Right lobe of liver (tissue), 6 donors: ENCODE measurements at regions not wholly inside any gene's neighbourhood (a gene's known extent, or its start where the extent isn't known, plus 50 kb on each side); places are given as distances from the start of the nearest gene placed in this dataset.

Source experiments
- ATAC-seq, 4 donors: fragments of 200-7000 bp; cut with Tn5 transposase; one replicate each; pipeline ENCODE4 v1.9.1; 2020; ENCODE audit warnings: mild to moderate bottlenecking in 4 of 4, moderate library complexity in 4 of 4
- DNase-seq, 3 donors: peaks; one replicate each; pipeline ENCODE4 v3.0.0-alpha.2; 2020
- H3K27ac ChIP-seq, 3 donors: fragments of 200-600 bp; one replicate each; pipeline ENCODE4 v1.8.0; 2022
- H3K27me3 ChIP-seq, 2 donors: fragments of 200-600 bp; one replicate each; pipeline ENCODE4 v1.8.0; 2022
- H3K36me3 ChIP-seq, 4 donors: fragments of 200-600 bp; sonication (generic) in 1 of 4; one replicate each; pipeline versions ENCODE4 v1.5.1 to v1.8.0; 2017 to 2022; ENCODE audit warnings: control low read depth in 1 of 4
- H3K4me1 ChIP-seq, 4 donors: fragments of 200-600 bp; sonication (generic) in 1 of 4; one replicate each; pipeline versions ENCODE4 v1.5.1 to v1.8.0; 2017 to 2022; ENCODE audit warnings: control low read depth in 1 of 4
- H3K4me3 ChIP-seq, 3 donors: fragments of 200-600 bp; one replicate each; pipeline ENCODE4 v1.8.0; 2022
- H3K9me3 ChIP-seq, 4 donors: fragments of 200-600 bp; sonication (generic) in 1 of 4; one replicate each; pipeline versions ENCODE4 v1.5.1 to v1.8.0; 2017 to 2022; ENCODE audit warnings: control low read depth in 1 of 4
- POLR2A ChIP-seq: fragments of 450-650 bp; IDR thresholded peaks from one replicate; pipeline ENCODE4 v1.6.1; 2017; ENCODE audit warnings: antibody characterized with exemption, mild to moderate bottlenecking
- WGBS: methylation state at CpG from one replicate; pipeline ENCODE4 v1.1.6; 2018; ENCODE audit warnings: low coverage, low lambda C conversion rate; ENCODE audit not compliant: insufficient coverage; ENCODE audit errors: missing lambda C conversion rate; 5-methylcytosine and 5-hydroxymethylcytosine counted together
- intact Hi-C, 2 donors: fragments of 100-400 bp; cut with DNase I; formaldehyde crosslinking; loops; one replicate each; pipeline versions ENCODE4 v1.11.2 to v1.14.1; 2022
- TF ChIP-seq, protein P1 (sequence below), 4 donors: fragments of 200-600 bp in 3 of 4; fragments of 450-650 bp in 1 of 4; IDR thresholded peaks; one replicate each; pipeline versions ENCODE4 v1.5.1 to v1.8.0; 2016 to 2022; ENCODE audit warnings: antibody characterized with exemption in 4 of 4, mild to moderate bottlenecking in 2 of 4
- donor health status: DM: no; HTN: yes; CAD: no.
- donor health status: DM: no; HTN: no; CAD: no.
- donor health status: DM: no; HTN: no; CAD: no.
- donor health status: DM: no; HTN: yes; CAD: no.
- donor health status: DM: no; HTN: yes; CAD: no.

DNA sequence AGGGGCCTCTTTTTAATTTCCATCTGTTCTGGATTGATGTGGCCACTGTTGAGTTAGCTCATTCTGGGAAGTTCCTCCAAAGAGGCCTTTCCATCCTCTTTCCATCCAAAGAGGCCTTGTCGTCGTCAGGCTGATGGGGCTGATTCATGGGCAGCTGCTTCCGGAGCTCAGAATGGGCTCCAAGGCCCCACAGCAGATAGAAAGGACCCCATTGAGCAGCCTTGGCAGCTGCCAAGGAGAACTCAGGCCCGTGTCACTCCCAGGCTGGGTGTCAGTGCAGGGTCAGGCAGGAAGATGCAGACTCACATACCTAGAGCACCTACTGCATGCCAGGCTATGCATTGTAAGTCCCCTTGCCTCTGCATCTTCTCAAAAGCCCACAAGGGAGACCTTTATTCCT is 524.1 kb downstream of the MIAT start:
- H3K27ac ChIP-seq, result no peak overlapping the region
- WGBS, result no CpG with 5 or more reads among the region's 4 CpGs
- no peak for TF ChIP-seq POLR2A
- TF ChIP-seq, protein P1, sequence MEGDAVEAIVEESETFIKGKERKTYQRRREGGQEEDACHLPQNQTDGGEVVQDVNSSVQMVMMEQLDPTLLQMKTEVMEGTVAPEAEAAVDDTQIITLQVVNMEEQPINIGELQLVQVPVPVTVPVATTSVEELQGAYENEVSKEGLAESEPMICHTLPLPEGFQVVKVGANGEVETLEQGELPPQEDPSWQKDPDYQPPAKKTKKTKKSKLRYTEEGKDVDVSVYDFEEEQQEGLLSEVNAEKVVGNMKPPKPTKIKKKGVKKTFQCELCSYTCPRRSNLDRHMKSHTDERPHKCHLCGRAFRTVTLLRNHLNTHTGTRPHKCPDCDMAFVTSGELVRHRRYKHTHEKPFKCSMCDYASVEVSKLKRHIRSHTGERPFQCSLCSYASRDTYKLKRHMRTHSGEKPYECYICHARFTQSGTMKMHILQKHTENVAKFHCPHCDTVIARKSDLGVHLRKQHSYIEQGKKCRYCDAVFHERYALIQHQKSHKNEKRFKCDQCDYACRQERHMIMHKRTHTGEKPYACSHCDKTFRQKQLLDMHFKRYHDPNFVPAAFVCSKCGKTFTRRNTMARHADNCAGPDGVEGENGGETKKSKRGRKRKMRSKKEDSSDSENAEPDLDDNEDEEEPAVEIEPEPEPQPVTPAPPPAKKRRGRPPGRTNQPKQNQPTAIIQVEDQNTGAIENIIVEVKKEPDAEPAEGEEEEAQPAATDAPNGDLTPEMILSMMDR (IDR thresholded peaks at IDR 0.05), result no peak

DNA sequence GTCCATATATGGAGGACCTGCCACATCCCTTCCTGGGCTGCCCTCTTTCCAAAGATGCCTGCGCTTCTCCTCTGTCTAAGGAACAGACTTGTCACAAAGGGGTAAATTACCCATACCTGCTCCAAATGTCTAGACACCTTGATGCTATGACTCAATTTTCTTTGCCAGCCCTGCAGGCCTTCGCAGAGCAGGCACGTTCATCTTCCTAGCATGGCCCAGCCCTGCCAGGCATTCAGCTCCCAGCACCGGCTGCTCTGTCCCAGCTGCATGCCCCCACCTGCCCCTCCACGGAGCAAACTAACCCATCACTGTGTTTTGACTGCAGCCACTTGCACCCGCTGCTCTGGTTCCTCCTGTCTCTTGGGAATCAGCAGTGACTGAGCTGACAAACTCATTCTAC is 526.1 kb downstream of the MIAT start:
- ATAC-seq, result no peak
- no peak for TF ChIP-seq POLR2A
- TF ChIP-seq, protein P1 (IDR thresholded peaks at IDR 0.05), result no peak
- H3K27me3 ChIP-seq, result no peaks in the 10 kb centered on the region
- no peak for DNase-seq
- no peaks in the 10 kb centered on the region for H3K4me1 ChIP-seq
- H3K36me3 ChIP-seq, result no peaks in the 10 kb centered on the region
- H3K4me3 ChIP-seq, result no peak overlapping the region
- WGBS, result 86% methylated on average over 5 of the region's 6 CpGs
- no peaks in the 10 kb centered on the region for H3K9me3 ChIP-seq
- no peak overlapping the region for H3K27ac ChIP-seq
- intact Hi-C loops, result no loop called here

More for the DNA sequence above, 524.1 kb downstream of the MIAT start:
- no peaks in the 10 kb centered on the region for H3K9me3 ChIP-seq
- intact Hi-C loops, result no loop called here
- ATAC-seq, result no peak
- no peaks in the 10 kb centered on the region for H3K4me1 ChIP-seq
- no peak overlapping the region for H3K4me3 ChIP-seq
- H3K36me3 ChIP-seq, result no peaks in the 10 kb centered on the region
- no peaks in the 10 kb centered on the region for H3K27me3 ChIP-seq
- no peak for DNase-seq

DNA sequence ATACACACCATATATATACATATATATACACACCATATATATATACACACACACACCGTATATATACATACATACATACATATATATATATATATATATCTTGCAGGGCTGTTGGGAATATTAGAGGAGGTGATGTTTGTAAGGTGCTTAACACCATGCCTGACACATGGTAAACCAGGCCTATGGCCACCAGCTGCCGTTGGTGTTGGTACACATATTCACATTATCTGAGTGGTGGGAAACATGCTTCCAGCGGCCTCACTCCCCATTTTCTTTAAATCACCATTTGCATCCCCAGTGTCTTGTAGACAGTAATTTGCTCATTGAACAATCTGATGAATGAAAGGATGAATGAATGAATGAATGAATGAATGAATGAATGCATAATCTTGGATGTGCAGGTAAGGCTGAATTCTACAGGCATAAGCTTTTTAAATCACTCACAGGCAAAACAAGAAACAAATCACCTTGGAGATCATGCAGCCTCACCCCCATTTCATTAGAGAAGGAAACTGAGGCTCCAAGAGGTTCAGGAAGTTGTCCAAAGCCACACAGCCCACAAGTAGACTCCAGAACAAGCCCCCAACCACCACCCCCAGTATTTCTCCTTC is 527.8 kb downstream of the MIAT start:
- no peaks in the 10 kb centered on the region for H3K27me3 ChIP-seq
- no peak overlapping the region for H3K27ac ChIP-seq
- ATAC-seq, result no peak
- no peaks in the 10 kb centered on the region for H3K4me1 ChIP-seq
- intact Hi-C loops, result no loop called here
- no peak for DNase-seq
- H3K9me3 ChIP-seq, result no peaks in the 10 kb centered on the region
- no peak overlapping the region for H3K4me3 ChIP-seq
- 75% methylated on average over 3 of the region's 3 CpGs for WGBS
- TF ChIP-seq, protein P1 (IDR thresholded peaks at IDR 0.05), result no peak
- TF ChIP-seq POLR2A, result no peak
- H3K36me3 ChIP-seq, result no peaks in the 10 kb centered on the region

DNA sequence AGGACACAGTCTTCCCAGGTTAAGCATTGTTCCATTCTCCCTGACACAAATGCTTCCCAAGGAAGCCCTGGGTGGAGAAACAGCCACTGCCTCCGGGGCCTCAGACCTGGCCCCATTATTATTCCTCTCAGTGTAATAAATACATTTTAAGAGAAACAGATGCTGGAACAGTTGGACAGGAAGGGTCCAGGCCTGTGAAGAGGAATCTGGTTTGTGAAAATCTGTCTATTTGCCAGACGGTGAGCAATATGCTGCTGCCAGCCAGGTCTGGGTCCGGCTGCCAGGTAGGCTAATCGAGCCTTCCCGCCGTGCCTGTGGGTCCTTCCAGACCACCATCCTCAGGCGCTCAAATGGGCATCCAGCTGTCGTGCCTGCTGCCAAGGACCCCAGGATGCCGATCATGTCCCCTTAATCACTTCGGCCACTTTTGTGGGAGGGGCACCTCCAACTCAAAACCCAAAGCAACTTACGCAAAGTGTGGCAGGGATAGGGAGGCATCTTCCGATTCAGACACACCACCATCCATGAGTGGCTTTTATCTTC is 528.4 kb downstream of the MIAT start:
- no peak overlapping the region for H3K27ac ChIP-seq
- no peak overlapping the region for H3K4me3 ChIP-seq
- TF ChIP-seq, protein P1 (IDR thresholded peaks at IDR 0.05), result no peak
- TF ChIP-seq POLR2A, result no peak
- DNase-seq, result no peak
- 85% methylated on average over 4 of the region's 12 CpGs for WGBS
- no peaks in the 10 kb centered on the region for H3K27me3 ChIP-seq
- H3K4me1 ChIP-seq, result no peaks in the 10 kb centered on the region
- H3K36me3 ChIP-seq, result no peaks in the 10 kb centered on the region
- intact Hi-C loops, result no loop called here
- ATAC-seq, result no peak
- no peaks in the 10 kb centered on the region for H3K9me3 ChIP-seq
